ENCODE measurements at regions not wholly inside any gene's neighbourhood (a gene's known extent, or its start where the extent isn't known, plus 50 kb on each side); places are given as distances from the start of the nearest gene placed in this dataset.

- no peaks in the 10 kb centered on the region for H3K27me3 ChIP-seq (ENCODE audit: control insufficient read depth, insufficient read depth, low read length, poor library complexity, severe bottlenecking)
- 76 to 88% methylated on average over 4 of the region's 4 CpGs for WGBS, 2 experiments
- no peak overlapping the region for H3K4me3 ChIP-seq (ENCODE audit: insufficient read depth, low read depth, low read length)
- no peaks in the 10 kb centered on the region for H3K36me3 ChIP-seq (ENCODE audit: control insufficient read depth, insufficient read depth, low read length)
- H3K9me3 ChIP-seq (ENCODE audit: control insufficient read depth, low read length), result no peaks in the 10 kb centered on the region
- H3K4me1 ChIP-seq (ENCODE audit: control insufficient read depth, insufficient read depth, low read length), result no peaks in the 10 kb centered on the region
- H3K27ac ChIP-seq (ENCODE audit: insufficient read depth, low read depth, low read length, poor library complexity, severe bottlenecking), result no peak overlapping the region
Measured at GRCh38 chr2:65823511-65823910, 391.1 kb upstream of the SPRED2 start.

GRCh38 chr2:65820454-65820853 is 388.1 kb upstream of the SPRED2 start:
- Histone ChIP-seq H3K4me3 (ENCODE audit: insufficient read depth, low read depth, low read length) (no peak overlapping the region), H3K4me1 (ENCODE audit: control insufficient read depth, insufficient read depth, low read length) (no peaks in the 10 kb centered on the region), H3K9me3 (ENCODE audit: control insufficient read depth, low read length) (no peaks in the 10 kb centered on the region), H3K36me3 (ENCODE audit: control insufficient read depth, insufficient read depth, low read length) (no peaks in the 10 kb centered on the region), H3K27me3 (ENCODE audit: control insufficient read depth, insufficient read depth, low read length, poor library complexity, severe bottlenecking) (no peaks in the 10 kb centered on the region), H3K27ac (ENCODE audit: insufficient read depth, low read depth, low read length, poor library complexity, severe bottlenecking) (no peak overlapping the region)
- 94 to 95% methylated on average over 6 of the region's 6 CpGs for WGBS, 2 experiments

GRCh38 chr2:65819963-65820362 is 387.6 kb upstream of the SPRED2 start:
- no peaks in the 10 kb centered on the region for H3K27me3 ChIP-seq (ENCODE audit: control insufficient read depth, insufficient read depth, low read length, poor library complexity, severe bottlenecking)
- H3K4me3 ChIP-seq (ENCODE audit: insufficient read depth, low read depth, low read length), result no peak overlapping the region
- H3K27ac ChIP-seq (ENCODE audit: insufficient read depth, low read depth, low read length, poor library complexity, severe bottlenecking), result no peak overlapping the region
- H3K4me1 ChIP-seq (ENCODE audit: control insufficient read depth, insufficient read depth, low read length), result no peaks in the 10 kb centered on the region
- WGBS, 2 experiments, result 92 to 96% methylated on average over 1 of the region's 1 CpG
- no peaks in the 10 kb centered on the region for H3K36me3 ChIP-seq (ENCODE audit: control insufficient read depth, insufficient read depth, low read length)
- no peaks in the 10 kb centered on the region for H3K9me3 ChIP-seq (ENCODE audit: control insufficient read depth, low read length)

GRCh38 chr2:65818873-65819451 is 386.6 kb upstream of the SPRED2 start:
- H3K4me3 ChIP-seq (ENCODE audit: insufficient read depth, low read depth, low read length), result no peak overlapping the region
- H3K36me3 ChIP-seq (ENCODE audit: control insufficient read depth, insufficient read depth, low read length), result no peaks in the 10 kb centered on the region
- WGBS, 2 experiments, result 91 to 98% methylated on average over 3 of the region's 3 CpGs
- no peaks in the 10 kb centered on the region for H3K4me1 ChIP-seq (ENCODE audit: control insufficient read depth, insufficient read depth, low read length)
- H3K27ac ChIP-seq (ENCODE audit: insufficient read depth, low read depth, low read length, poor library complexity, severe bottlenecking), result no peak overlapping the region
- H3K27me3 ChIP-seq (ENCODE audit: control insufficient read depth, insufficient read depth, low read length, poor library complexity, severe bottlenecking), result no peaks in the 10 kb centered on the region
- no peaks in the 10 kb centered on the region for H3K9me3 ChIP-seq (ENCODE audit: control insufficient read depth, low read length)

GRCh38 chr2:65813631-65814173 is 381.3 kb upstream of the SPRED2 start:
- no peaks in the 10 kb centered on the region for H3K4me1 ChIP-seq (ENCODE audit: control insufficient read depth, insufficient read depth, low read length)
- no peaks in the 10 kb centered on the region for H3K27me3 ChIP-seq (ENCODE audit: control insufficient read depth, insufficient read depth, low read length, poor library complexity, severe bottlenecking)
- H3K36me3 ChIP-seq (ENCODE audit: control insufficient read depth, insufficient read depth, low read length), result no peaks in the 10 kb centered on the region
- no peaks in the 10 kb centered on the region for H3K9me3 ChIP-seq (ENCODE audit: control insufficient read depth, low read length)
- H3K4me3 ChIP-seq (ENCODE audit: insufficient read depth, low read depth, low read length), result no peak overlapping the region
- H3K27ac ChIP-seq (ENCODE audit: insufficient read depth, low read depth, low read length, poor library complexity, severe bottlenecking), result no peak overlapping the region
- 96 to 98% methylated on average over 2 of the region's 2 CpGs for WGBS, 2 experiments

GRCh38 chr2:65812887-65813286 is 380.5 kb upstream of the SPRED2 start:
- H3K4me1 ChIP-seq (ENCODE audit: control insufficient read depth, insufficient read depth, low read length), result no peaks in the 10 kb centered on the region
- no peak overlapping the region for H3K4me3 ChIP-seq (ENCODE audit: insufficient read depth, low read depth, low read length)
- 94% methylated on average over 3 of the region's 3 CpGs for WGBS, 2 experiments
- no peaks in the 10 kb centered on the region for H3K36me3 ChIP-seq (ENCODE audit: control insufficient read depth, insufficient read depth, low read length)
- no peaks in the 10 kb centered on the region for H3K27me3 ChIP-seq (ENCODE audit: control insufficient read depth, insufficient read depth, low read length, poor library complexity, severe bottlenecking)
- H3K9me3 ChIP-seq (ENCODE audit: control insufficient read depth, low read length), result no peaks in the 10 kb centered on the region
- no peak overlapping the region for H3K27ac ChIP-seq (ENCODE audit: insufficient read depth, low read depth, low read length, poor library complexity, severe bottlenecking)

- H3K27ac ChIP-seq (ENCODE audit: insufficient read depth, low read depth, low read length, poor library complexity, severe bottlenecking), result no peak overlapping the region
- H3K4me3 ChIP-seq (ENCODE audit: insufficient read depth, low read depth, low read length), result no peak overlapping the region
- WGBS, 2 experiments, result 80 to 100% methylated on average over 1 to 2 of the region's 4 CpGs
- no peaks in the 10 kb centered on the region for H3K4me1 ChIP-seq (ENCODE audit: control insufficient read depth, insufficient read depth, low read length)
- H3K27me3 ChIP-seq (ENCODE audit: control insufficient read depth, insufficient read depth, low read length, poor library complexity, severe bottlenecking), result no peaks in the 10 kb centered on the region
- no peaks in the 10 kb centered on the region for H3K9me3 ChIP-seq (ENCODE audit: control insufficient read depth, low read length)
- no peaks in the 10 kb centered on the region for H3K36me3 ChIP-seq (ENCODE audit: control insufficient read depth, insufficient read depth, low read length)
Measured at GRCh38 chr2:65807942-65808341, 375.5 kb upstream of the SPRED2 start.

- Histone ChIP-seq H3K27me3 (ENCODE audit: control insufficient read depth, insufficient read depth, low read length, poor library complexity, severe bottlenecking) (no peaks in the 10 kb centered on the region), H3K4me1 (ENCODE audit: control insufficient read depth, insufficient read depth, low read length) (no peaks in the 10 kb centered on the region), H3K4me3 (ENCODE audit: insufficient read depth, low read depth, low read length) (no peak overlapping the region), H3K36me3 (ENCODE audit: control insufficient read depth, insufficient read depth, low read length) (no peaks in the 10 kb centered on the region), H3K27ac (ENCODE audit: insufficient read depth, low read depth, low read length, poor library complexity, severe bottlenecking) (no peak overlapping the region), H3K9me3 (ENCODE audit: control insufficient read depth, low read length) (no peaks in the 10 kb centered on the region)
- WGBS, 2 experiments, result 92 to 96% methylated on average over 2 to 3 of the region's 3 CpGs
Measured at GRCh38 chr2:65804777-65805176, 372.4 kb upstream of the SPRED2 start.

GRCh38 chr2:65802298-65802942 is 370.0 kb upstream of the SPRED2 start:
- Histone ChIP-seq H3K4me1 (ENCODE audit: control insufficient read depth, insufficient read depth, low read length) (peaks cover 8% of the 10 kb centered on the region), H3K9me3 (ENCODE audit: control insufficient read depth, low read length) (no peaks in the 10 kb centered on the region), H3K27ac (ENCODE audit: insufficient read depth, low read depth, low read length, poor library complexity, severe bottlenecking) (no peak overlapping the region), H3K27me3 (ENCODE audit: control insufficient read depth, insufficient read depth, low read length, poor library complexity, severe bottlenecking) (no peaks in the 10 kb centered on the region), H3K4me3 (ENCODE audit: insufficient read depth, low read depth, low read length) (no peak overlapping the region), H3K36me3 (ENCODE audit: control insufficient read depth, insufficient read depth, low read length) (no peaks in the 10 kb centered on the region)
- 93% methylated on average over 6 of the region's 6 CpGs for WGBS, 2 experiments

GRCh38 chr2:65800998-65801397 is 368.6 kb upstream of the SPRED2 start:
- Histone ChIP-seq H3K4me1 (ENCODE audit: control insufficient read depth, insufficient read depth, low read length) (peaks cover 8% of the 10 kb centered on the region), H3K9me3 (ENCODE audit: control insufficient read depth, low read length) (no peaks in the 10 kb centered on the region), H3K36me3 (ENCODE audit: control insufficient read depth, insufficient read depth, low read length) (no peaks in the 10 kb centered on the region), H3K27me3 (ENCODE audit: control insufficient read depth, insufficient read depth, low read length, poor library complexity, severe bottlenecking) (no peaks in the 10 kb centered on the region), H3K4me3 (ENCODE audit: insufficient read depth, low read depth, low read length) (no peak overlapping the region), H3K27ac (ENCODE audit: insufficient read depth, low read depth, low read length, poor library complexity, severe bottlenecking) (no peak overlapping the region)
- 67 to 68% methylated on average over 1 of the region's 1 CpG for WGBS, 2 experiments
